HAP-1 (cell line): ENCODE measurements at regions not wholly inside any gene's neighbourhood (a gene's known extent, or its start where the extent isn't known, plus 50 kb on each side); places are given as distances from the start of the nearest gene placed in this dataset.
"Not testable (repeated sequence)": the region's sequence is repeated elsewhere in the genome, so short reads cannot be mapped to it uniquely, and the experiment has no call there.

Experiments used
- DNase-seq, 2 experiments: peaks; one replicate each; pipeline ENCODE4 v3.0.0-alpha.2; 2016 to 2020; ENCODE audit warnings: low spot score in 2 of 2
- H3K27me3 ChIP-seq: fragments of 250-450 bp; sonication (Bioruptor Pico); 2 replicates; pipeline ENCODE4 v1.5.1; 2020; ENCODE audit warnings: low read depth, mild to moderate bottlenecking, moderate library complexity
- H3K36me3 ChIP-seq: fragments of 250-450 bp; sonication (Bioruptor Pico); replicated peaks from 2 replicates; pipeline ENCODE4 v1.5.1; 2020; ENCODE audit warnings: mild to moderate bottlenecking
- H3K4me1 ChIP-seq: fragments of 250-450 bp; sonication (Bioruptor Pico); 2 replicates; pipeline ENCODE4 v1.5.1; 2020; ENCODE audit warnings: mild to moderate bottlenecking
- H3K4me3 ChIP-seq: fragments of 250-450 bp; sonication (Bioruptor Pico); 2 replicates; pipeline ENCODE4 v1.5.1; 2020; ENCODE audit warnings: mild to moderate bottlenecking, moderate library complexity
- H3K9me3 ChIP-seq: fragments of 250-450 bp; sonication (Bioruptor Pico); 2 replicates; pipeline ENCODE4 v1.5.1; 2020; ENCODE audit warnings: mild to moderate bottlenecking, moderate library complexity
- in situ Hi-C: fragments of 300-500 bp; cut with MboI; formaldehyde crosslinking; loops from 3 replicates; pipeline ENCODE4 v1.14.3; 2020; ENCODE audit warnings: low sequenced_read_pairs, inconsistent platforms, mixed read lengths

GRCh38 chr15:77834276-77834990 lies 201.7 kb upstream of the LINGO1 start:
- Histone ChIP-seq H3K27me3 (peaks cover 28% of the 10 kb centered on the region), H3K36me3 (no peaks in the 10 kb centered on the region), H3K9me3 (no peaks in the 10 kb centered on the region), H3K4me1 (no peaks in the 10 kb centered on the region), H3K4me3 (no peak overlapping the region)
- no peak for DNase-seq
- in situ Hi-C loops = no loop called here

GRCh38 chr15:77832874-77833273 lies 200.2 kb upstream of the LINGO1 start:
- in situ Hi-C loops = no loop called here
- no peaks in the 10 kb centered on the region for H3K36me3 ChIP-seq
- no peaks in the 10 kb centered on the region for H3K4me1 ChIP-seq
- no peaks in the 10 kb centered on the region for H3K9me3 ChIP-seq
- no peak for DNase-seq
- no peak overlapping the region for H3K4me3 ChIP-seq
- peaks cover 15% of the 10 kb centered on the region; the same call in 1 of the 2 replicates for H3K27me3 ChIP-seq

- Histone ChIP-seq H3K27me3 (peaks cover 10% of the 10 kb centered on the region; the same call in 1 of the 2 replicates), H3K36me3 (no peaks in the 10 kb centered on the region), H3K9me3 (0 out of 2 replicates have a peak, but pooled peaks cover under 1% of the 10 kb centered on the region), H3K4me1 (no peaks in the 10 kb centered on the region), H3K4me3 (no peak overlapping the region)
- in situ Hi-C loops = no loop called here
- no peak for DNase-seq
Observed at GRCh38 chr15:77831986-77832385, 199.3 kb upstream of the LINGO1 start.

- H3K36me3 ChIP-seq = no peaks in the 10 kb centered on the region
- H3K9me3 ChIP-seq = 0 out of 2 replicates have a peak, but pooled peaks cover 2% of the 10 kb centered on the region
- no peaks in the 10 kb centered on the region for H3K4me1 ChIP-seq
- in situ Hi-C loops = no loop called here
- H3K27me3 ChIP-seq = peaks cover 2% of the 10 kb centered on the region; the same call in 1 of the 2 replicates
- no peak for DNase-seq
- H3K4me3 ChIP-seq = no peak overlapping the region
Observed at GRCh38 chr15:77830051-77830468, 197.3 kb upstream of the LINGO1 start.

- H3K4me3 ChIP-seq, H3K4me1 ChIP-seq, H3K36me3 ChIP-seq, H3K27me3 ChIP-seq, in situ Hi-C loops, H3K9me3 ChIP-seq, DNase-seq: not testable (repeated sequence)
Observed at GRCh38 chr15:77829331-77829730, 196.6 kb upstream of the LINGO1 start.

- H3K4me3 ChIP-seq = no peak overlapping the region
- in situ Hi-C loops = no loop called here
- no peaks in the 10 kb centered on the region for H3K4me1 ChIP-seq
- no peaks in the 10 kb centered on the region for H3K36me3 ChIP-seq
- DNase-seq = no peak
- H3K27me3 ChIP-seq = peaks cover 2% of the 10 kb centered on the region; the same call in 1 of the 2 replicates
- 0 out of 2 replicates have a peak, but pooled peaks cover 2% of the 10 kb centered on the region for H3K9me3 ChIP-seq
Observed at GRCh38 chr15:77827860-77828259, 195.1 kb upstream of the LINGO1 start.

- H3K4me1 ChIP-seq = no peaks in the 10 kb centered on the region
- in situ Hi-C loops = no loop called here
Observed at GRCh38 chr15:77826006-77826695, 193.4 kb upstream of the LINGO1 start.

GRCh38 chr15:77825546-77825945 lies 192.8 kb upstream of the LINGO1 start:
- H3K4me1 ChIP-seq = no peaks in the 10 kb centered on the region
- no peaks in the 10 kb centered on the region for H3K36me3 ChIP-seq
- H3K27me3 ChIP-seq = peaks cover 16% of the 10 kb centered on the region
- DNase-seq = no peak
- no peak overlapping the region for H3K4me3 ChIP-seq
- in situ Hi-C loops = no loop called here
- H3K9me3 ChIP-seq = 0 out of 2 replicates have a peak, but pooled peaks cover 2% of the 10 kb centered on the region

More at GRCh38 chr15:77826006-77826695, 193.4 kb upstream of the LINGO1 start:
- DNase-seq = no peak
- Histone ChIP-seq H3K36me3 (no peaks in the 10 kb centered on the region), H3K9me3 (0 out of 2 replicates have a peak, but pooled peaks cover 2% of the 10 kb centered on the region), H3K27me3 (peaks cover 10% of the 10 kb centered on the region), H3K4me3 (no peak overlapping the region)

- Histone ChIP-seq H3K4me3 (no peak overlapping the region), H3K27me3 (peaks cover 20% of the 10 kb centered on the region), H3K4me1 (no peaks in the 10 kb centered on the region), H3K36me3 (no peaks in the 10 kb centered on the region), H3K9me3 (0 out of 2 replicates have a peak, but pooled peaks cover 2% of the 10 kb centered on the region)
- no peak for DNase-seq
- in situ Hi-C loops = no loop called here
Observed at GRCh38 chr15:77825252-77825542, 192.5 kb upstream of the LINGO1 start.

- Histone ChIP-seq H3K4me3 (no peak overlapping the region), H3K4me1 (no peaks in the 10 kb centered on the region), H3K9me3 (0 out of 2 replicates have a peak, but pooled peaks cover 2% of the 10 kb centered on the region), H3K36me3 (no peaks in the 10 kb centered on the region), H3K27me3 (peaks cover 26% of the 10 kb centered on the region)
- in situ Hi-C loops = no loop called here
- DNase-seq = no peak
Observed at GRCh38 chr15:77824361-77825251, 191.9 kb upstream of the LINGO1 start.

GRCh38 chr15:77823736-77824135 lies 191.0 kb upstream of the LINGO1 start:
- H3K4me1 ChIP-seq = no peaks in the 10 kb centered on the region
- DNase-seq = no peak
- in situ Hi-C loops = no loop called here

GRCh38 chr15:77822631-77823230 lies 190.0 kb upstream of the LINGO1 start:
- no peak for DNase-seq
- Histone ChIP-seq H3K36me3 (no peaks in the 10 kb centered on the region), H3K4me3 (no peak overlapping the region), H3K27me3 (peaks cover 34% of the 10 kb centered on the region), H3K4me1 (no peaks in the 10 kb centered on the region; the same call in 1 of the 2 replicates), H3K9me3 (0 out of 2 replicates have a peak, but pooled peaks cover 2% of the 10 kb centered on the region)
- in situ Hi-C loops = no loop called here

More at GRCh38 chr15:77823736-77824135, 191.0 kb upstream of the LINGO1 start:
- Histone ChIP-seq H3K9me3 (0 out of 2 replicates have a peak, but pooled peaks cover 2% of the 10 kb centered on the region), H3K4me3 (no peak overlapping the region), H3K27me3 (peaks cover 26% of the 10 kb centered on the region), H3K36me3 (no peaks in the 10 kb centered on the region)

GRCh38 chr15:77821959-77822256 lies 189.2 kb upstream of the LINGO1 start:
- H3K4me1 ChIP-seq = no peaks in the 10 kb centered on the region; the same call in 1 of the 2 replicates
- no peak for DNase-seq
- in situ Hi-C loops = no loop called here
- H3K4me3 ChIP-seq = no peak overlapping the region
- 0 out of 2 replicates have a peak, but pooled peaks cover 2% of the 10 kb centered on the region for H3K9me3 ChIP-seq
- no peaks in the 10 kb centered on the region for H3K36me3 ChIP-seq
- H3K27me3 ChIP-seq = peaks cover 32% of the 10 kb centered on the region
